RWPE2 (cell line): ENCODE measurements at regions not wholly inside any gene's neighbourhood (a gene's known extent, or its start where the extent isn't known, plus 50 kb on each side); places are given as distances from the start of the nearest gene placed in this dataset.

Experiments
- ATAC-seq: fragments of 200-7000 bp; cut with Tn5 transposase; 3 replicates; pipeline ENCODE4 v1.9.1; 2021; ENCODE audit warnings: low read depth
- DNase-seq: peaks from one replicate; pipeline ENCODE4 v3.0.0-alpha.2; 2020; ENCODE audit warnings: low spot score
- H3K27ac ChIP-seq: fragments of 450-650 bp; 2 replicates; pipeline ENCODE4 v1.5.1; 2017; ENCODE audit warnings: mild to moderate bottlenecking; ENCODE audit not compliant: poor library complexity, severe bottlenecking
- H3K27me3 ChIP-seq: fragments of 250-450 bp; sonication (Bioruptor Pico); 2 replicates; pipeline ENCODE4 v1.5.1; 2021; ENCODE audit warnings: mild to moderate bottlenecking, moderate library complexity; ENCODE audit not compliant: insufficient read depth, poor library complexity, severe bottlenecking
- H3K36me3 ChIP-seq: fragments of 250-450 bp; sonication (Bioruptor Pico); 2 replicates; pipeline ENCODE4 v1.5.1; 2020; ENCODE audit warnings: low read depth, mild to moderate bottlenecking, moderate library complexity
- H3K4me1 ChIP-seq: fragments of 250-450 bp; sonication (Bioruptor Pico); 2 replicates; pipeline ENCODE4 v1.5.1; 2021; ENCODE audit warnings: mild to moderate bottlenecking, moderate library complexity; ENCODE audit not compliant: insufficient read depth, poor library complexity, severe bottlenecking
- H3K4me3 ChIP-seq: fragments of 250-450 bp; sonication (Bioruptor Pico); 2 replicates; pipeline ENCODE4 v1.5.1; 2021; ENCODE audit warnings: mild to moderate bottlenecking, moderate library complexity; ENCODE audit not compliant: severe bottlenecking
- H3K9me3 ChIP-seq: fragments of 250-450 bp; sonication (Bioruptor Pico); 2 replicates; pipeline ENCODE4 v1.5.1; 2021; ENCODE audit warnings: mild to moderate bottlenecking, moderate library complexity; ENCODE audit not compliant: severe bottlenecking
- CTCF ChIP-seq: fragments of 450-650 bp; IDR thresholded peaks from one replicate; pipeline ENCODE4 v1.5.1; 2017; ENCODE audit warnings: mild to moderate bottlenecking, moderate library complexity; ENCODE audit not compliant: poor library complexity, severe bottlenecking

DNA sequence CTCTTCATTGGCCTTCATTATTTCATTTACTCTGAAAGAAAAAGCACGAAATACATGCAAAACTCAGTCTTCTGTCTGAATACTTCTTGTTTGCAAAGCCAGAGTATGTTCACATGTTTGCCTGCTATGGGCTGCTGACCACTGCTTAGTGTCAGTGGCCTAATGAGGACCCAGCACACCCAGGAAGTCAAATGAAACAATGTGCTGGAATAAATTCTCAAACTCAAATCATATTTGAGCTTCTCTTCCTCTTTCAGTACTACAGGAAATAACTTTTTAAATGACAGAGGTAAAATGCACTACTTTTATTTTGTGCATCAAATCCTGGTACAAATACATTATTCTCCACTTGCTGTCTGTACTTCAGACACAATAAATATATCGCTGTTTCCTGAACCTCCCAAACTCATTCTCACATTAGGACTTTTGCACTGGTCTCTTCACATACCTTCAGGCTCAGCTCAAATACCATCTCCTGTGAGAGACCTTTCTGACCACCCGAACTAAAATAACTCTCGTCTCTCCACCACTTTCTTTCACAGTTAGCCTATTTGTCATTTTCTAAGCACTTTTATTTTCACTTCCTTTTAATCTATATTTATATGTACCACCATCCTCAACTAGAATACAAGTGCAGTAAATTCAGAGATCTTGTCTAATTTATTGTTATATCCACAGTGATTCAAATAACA is 176.8 kb downstream of the TUSC7 start:
- Histone ChIP-seq H3K4me1 (no peaks in the 10 kb centered on the region), H3K4me3 (no peak overlapping the region), H3K27me3 (no peaks in the 10 kb centered on the region), H3K27ac (no peak overlapping the region), H3K9me3 (no peaks in the 10 kb centered on the region), H3K36me3 (no peaks in the 10 kb centered on the region)
- DNase-seq: no peak
- ATAC-seq: no peak
- TF ChIP-seq CTCF: no peak

- H3K4me1 ChIP-seq: peaks cover 5% of the 10 kb centered on the region
- ATAC-seq (peak; percentile 82), DNase-seq (no peak)
- TF ChIP-seq CTCF: no peak
- H3K27ac ChIP-seq: no peak overlapping the region
- H3K9me3 ChIP-seq: no peaks in the 10 kb centered on the region
- H3K4me3 ChIP-seq: no peak overlapping the region
- H3K36me3 ChIP-seq: no peaks in the 10 kb centered on the region
- H3K27me3 ChIP-seq: no peaks in the 10 kb centered on the region
Measured at GRCh38 chr3:116896116-116896515, 186.5 kb downstream of the TUSC7 start.

GRCh38 chr3:116897382-116897781 is 187.8 kb downstream of the TUSC7 start:
- Histone ChIP-seq H3K4me1 (peaks cover 5% of the 10 kb centered on the region), H3K27ac (no peak overlapping the region), H3K4me3 (no peak overlapping the region), H3K9me3 (no peaks in the 10 kb centered on the region), H3K36me3 (no peaks in the 10 kb centered on the region), H3K27me3 (no peaks in the 10 kb centered on the region)
- ATAC-seq: no peak
- no peak for DNase-seq
- TF ChIP-seq CTCF: no peak

- DNase-seq (no peak), ATAC-seq (no peak)
- no peak for TF ChIP-seq CTCF
- Histone ChIP-seq H3K36me3 (no peaks in the 10 kb centered on the region), H3K27ac (no peak overlapping the region), H3K4me3 (no peak overlapping the region), H3K9me3 (no peaks in the 10 kb centered on the region), H3K4me1 (peaks cover 5% of the 10 kb centered on the region), H3K27me3 (no peaks in the 10 kb centered on the region)
Measured at GRCh38 chr3:116899253-116899652, 189.7 kb downstream of the TUSC7 start.

- DNase-seq: no peak
- TF ChIP-seq CTCF: no peak
- no peak for ATAC-seq
- Histone ChIP-seq H3K27ac (no peak overlapping the region), H3K4me3 (no peak overlapping the region), H3K27me3 (no peaks in the 10 kb centered on the region), H3K36me3 (no peaks in the 10 kb centered on the region), H3K4me1 (peaks cover 4% of the 10 kb centered on the region), H3K9me3 (no peaks in the 10 kb centered on the region)
Measured at GRCh38 chr3:116905334-116905733, 195.8 kb downstream of the TUSC7 start.
